ENCODE measurements at regions not wholly inside any gene's neighbourhood (a gene's known extent, or its start where the extent isn't known, plus 50 kb on each side); places are given as distances from the start of the nearest gene placed in this dataset.
"Not testable (repeated sequence)": the region's sequence is repeated elsewhere in the genome, so short reads cannot be mapped to it uniquely, and the experiment has no call there.

GRCh38 chr2:95666636-95667035, 74.8 kb downstream of the TRIM43 start:
- not testable (repeated sequence) for TF ChIP-seq CTCF (conservative IDR thresholded peaks at IDR 0.05; ENCODE audit: low read length); EZH2phosphoT487 (IDR thresholded peaks at IDR 0.05; ENCODE audit: borderline replicate concordance, low read depth, low read length)

Data from OCI-LY7 (cell line).